HEK293 (cell line): ENCODE measurements at regions not wholly inside any gene's neighbourhood (a gene's known extent, or its start where the extent isn't known, plus 50 kb on each side); places are given as distances from the start of the nearest gene placed in this dataset.

Source experiments
- CTCF ChIA-PET: fragments of 350-600 bp; formaldehyde crosslinking; extraction: SDS; loops from one replicate; lab custom pipeline; 2021; ENCODE audit warnings: antibody characterized with exemption; lab: Yijun Ruan, JAX
- POLR2A ChIA-PET: fragments of 300-600 bp; formaldehyde crosslinking; extraction: SDS; loops from one replicate; lab custom pipeline; 2020; ENCODE audit warnings: antibody characterized with exemption, inconsistent platforms; lab: Yijun Ruan, JAX
- H3K27ac ChIP-seq: fragments of 200-500 bp; sonication (Bioruptor generic); 2 replicates; pipeline ENCODE4 v1.5.1; 2014; ENCODE audit warnings: low read depth, low read length, control low read depth, inconsistent platforms; ENCODE audit errors: extremely low read depth
- H3K36me3 ChIP-seq, 2 experiments: fragments of 200-500 bp in 1 of 2; sonication (Bioruptor generic) in 1 of 2; 1 replicate in 1 of 2; 2 replicates in 1 of 2; pipeline ENCODE4 v1.5.1; 2014 to 2017; ENCODE audit warnings: inconsistent platforms in 2 of 2, low read length in 2 of 2; ENCODE audit not compliant: control insufficient read depth in 2 of 2, insufficient read depth in 1 of 2
- H3K4me1 ChIP-seq: fragments of 200-500 bp; sonication (Bioruptor generic); 2 replicates; pipeline ENCODE4 v1.5.1; 2014; ENCODE audit warnings: mild to moderate bottlenecking, low read length, inconsistent platforms; ENCODE audit not compliant: control insufficient read depth, insufficient read depth
- H3K4me3 ChIP-seq: 2 replicates; pipeline ENCODE4 v1.5.1; 2011; ENCODE audit warnings: low read depth, mild to moderate bottlenecking, control low read depth, low read length, moderate library complexity
- H3K9me3 ChIP-seq: fragments of 200-500 bp; sonication (Bioruptor generic); 2 replicates; pipeline ENCODE4 v1.5.1; 2014; ENCODE audit warnings: low read depth, low read length, inconsistent platforms; ENCODE audit not compliant: control insufficient read depth, insufficient read depth
- EGR2 ChIP-seq: fragments of 450-650 bp; formaldehyde crosslinking; IDR thresholded peaks from 2 replicates; pipeline ENCODE4 v1.5.1; 2016; ENCODE audit warnings: low read depth, missing biosample characterization, missing genetic modification characterization
- GLIS1 ChIP-seq: fragments of 450-650 bp; formaldehyde crosslinking; IDR thresholded peaks from 2 replicates; pipeline ENCODE4 v1.5.1; 2016; ENCODE audit warnings: missing biosample characterization, missing genetic modification characterization
- ZIC2 ChIP-seq: fragments of 450-650 bp; formaldehyde crosslinking; IDR thresholded peaks from 2 replicates; pipeline ENCODE4 v1.5.1; 2016; ENCODE audit warnings: missing biosample characterization, missing genetic modification characterization
- ZNF274 ChIP-seq, 2 experiments: fragments of 200-500 bp in 1 of 2; fragments of 450-650 bp in 1 of 2; sonication (Bioruptor generic) in 1 of 2; formaldehyde crosslinking in 1 of 2; IDR thresholded peaks; 2 replicates each; pipeline versions ENCODE4 v1.5.1 to v1.6.1; 2014 to 2016; ENCODE audit warnings: borderline replicate concordance in 1 of 2, inconsistent platforms in 1 of 2, low read length in 1 of 2, missing biosample characterization in 1 of 2, missing genetic modification characterization in 1 of 2
- ZNF311 ChIP-seq: fragments of 450-650 bp; formaldehyde crosslinking; IDR thresholded peaks from 2 replicates; pipeline ENCODE4 v1.5.1; 2017; ENCODE audit warnings: missing biosample characterization, missing genetic modification characterization, borderline replicate concordance
- ZNF426 ChIP-seq: fragments of 450-650 bp; formaldehyde crosslinking; IDR thresholded peaks from 2 replicates; pipeline ENCODE4 v1.5.1; 2017; ENCODE audit warnings: missing biosample characterization, missing genetic modification characterization, mild to moderate bottlenecking, inconsistent platforms, moderate library complexity
- ZNF558 ChIP-seq: fragments of 450-650 bp; formaldehyde crosslinking; IDR thresholded peaks from 2 replicates; pipeline ENCODE4 v1.5.1; 2016; ENCODE audit warnings: missing biosample characterization, missing genetic modification characterization
- ZNF660 ChIP-seq: fragments of 450-650 bp; IDR thresholded peaks from 2 replicates; pipeline ENCODE4 v1.5.1; 2018; ENCODE audit warnings: missing biosample characterization, mild to moderate bottlenecking, missing genetic modification characterization
- ZSCAN16 ChIP-seq: fragments of 450-650 bp; formaldehyde crosslinking; IDR thresholded peaks from 2 replicates; pipeline ENCODE4 v1.5.1; 2016; ENCODE audit warnings: missing biosample characterization, missing genetic modification characterization
- TF ChIP-seq, protein P1 (sequence below): fragments of 450-650 bp; formaldehyde crosslinking; IDR thresholded peaks from 2 replicates; pipeline ENCODE4 v1.5.1; 2016; ENCODE audit warnings: missing biosample characterization, missing genetic modification characterization
- TF ChIP-seq, protein P2 (sequence below): fragments of 450-650 bp; formaldehyde crosslinking; IDR thresholded peaks from 2 replicates; pipeline ENCODE4 v1.5.1; 2016; ENCODE audit warnings: missing biosample characterization, missing genetic modification characterization, borderline replicate concordance
- TF ChIP-seq, protein P3 (sequence below): fragments of 450-650 bp; formaldehyde crosslinking; IDR thresholded peaks from 2 replicates; pipeline ENCODE4 v1.5.1; 2016; ENCODE audit warnings: missing biosample characterization, missing genetic modification characterization
- TF ChIP-seq, protein P4 (sequence below): fragments of 450-650 bp; formaldehyde crosslinking; IDR thresholded peaks from 2 replicates; pipeline ENCODE4 v1.5.1; 2017; ENCODE audit warnings: missing biosample characterization, missing genetic modification characterization

DNA sequence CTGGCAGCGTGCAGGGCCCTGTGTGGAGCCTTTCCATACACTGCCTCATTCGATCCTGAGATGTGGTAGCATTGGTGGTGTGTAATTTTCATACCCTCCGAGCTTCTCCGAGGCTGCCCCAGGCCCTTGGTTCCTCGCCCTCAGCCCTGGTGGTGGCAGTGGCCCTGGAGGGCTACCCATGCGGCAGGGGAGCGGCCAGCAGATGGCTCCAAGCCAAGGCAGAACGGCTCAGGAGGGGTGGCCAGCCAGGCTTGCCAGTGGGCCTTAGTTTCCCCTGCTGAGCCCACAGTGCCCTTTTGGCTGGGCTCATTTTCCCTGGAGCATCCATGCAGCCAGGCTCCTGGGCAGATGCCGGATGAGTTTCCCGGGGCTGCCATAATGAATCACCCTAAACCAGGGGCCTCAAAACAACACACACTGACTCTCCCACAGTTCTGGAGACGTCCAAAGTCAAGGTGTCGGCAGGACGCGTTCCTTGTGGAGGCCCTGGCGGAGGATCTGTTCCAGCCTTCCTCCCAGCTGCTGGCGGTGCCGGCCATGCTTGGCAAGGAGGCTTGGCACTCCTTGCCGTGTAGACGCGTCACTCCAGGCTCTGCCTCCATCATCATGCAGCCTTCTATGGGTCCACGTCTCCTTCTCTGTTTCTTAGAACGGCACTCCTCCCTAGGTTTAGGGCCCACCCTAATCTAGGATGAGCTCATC is 158.8 kb upstream of the GSE1 start:
- TF ChIP-seq EGR2 (tag by site-specific recombination) (no peak), ZNF311 (tag by site-specific recombination) (no peak)
- TF ChIP-seq, protein P1, sequence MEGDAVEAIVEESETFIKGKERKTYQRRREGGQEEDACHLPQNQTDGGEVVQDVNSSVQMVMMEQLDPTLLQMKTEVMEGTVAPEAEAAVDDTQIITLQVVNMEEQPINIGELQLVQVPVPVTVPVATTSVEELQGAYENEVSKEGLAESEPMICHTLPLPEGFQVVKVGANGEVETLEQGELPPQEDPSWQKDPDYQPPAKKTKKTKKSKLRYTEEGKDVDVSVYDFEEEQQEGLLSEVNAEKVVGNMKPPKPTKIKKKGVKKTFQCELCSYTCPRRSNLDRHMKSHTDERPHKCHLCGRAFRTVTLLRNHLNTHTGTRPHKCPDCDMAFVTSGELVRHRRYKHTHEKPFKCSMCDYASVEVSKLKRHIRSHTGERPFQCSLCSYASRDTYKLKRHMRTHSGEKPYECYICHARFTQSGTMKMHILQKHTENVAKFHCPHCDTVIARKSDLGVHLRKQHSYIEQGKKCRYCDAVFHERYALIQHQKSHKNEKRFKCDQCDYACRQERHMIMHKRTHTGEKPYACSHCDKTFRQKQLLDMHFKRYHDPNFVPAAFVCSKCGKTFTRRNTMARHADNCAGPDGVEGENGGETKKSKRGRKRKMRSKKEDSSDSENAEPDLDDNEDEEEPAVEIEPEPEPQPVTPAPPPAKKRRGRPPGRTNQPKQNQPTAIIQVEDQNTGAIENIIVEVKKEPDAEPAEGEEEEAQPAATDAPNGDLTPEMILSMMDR (tag by site-specific recombination), result peak; percentile 35; the same call in 1 of the 2 replicates
- H3K4me3 ChIP-seq, result no peak overlapping the region
- H3K4me1 ChIP-seq, result peaks cover 8% of the 10 kb centered on the region; the same call in 1 of the 2 replicates
- POLR2A ChIA-PET, result no interaction called here
- CTCF ChIA-PET, result interaction anchor here (0.7 to 1.3 kb wide), 2 partner anchors 11 to 24 kb away, joined by 3 to 4 read pairs; no protein-coding TSS in a partner anchor
- H3K36me3 ChIP-seq, result no peaks in the 10 kb centered on the region
- no peaks in the 10 kb centered on the region for H3K9me3 ChIP-seq
- no peak overlapping the region for H3K27ac ChIP-seq

DNA sequence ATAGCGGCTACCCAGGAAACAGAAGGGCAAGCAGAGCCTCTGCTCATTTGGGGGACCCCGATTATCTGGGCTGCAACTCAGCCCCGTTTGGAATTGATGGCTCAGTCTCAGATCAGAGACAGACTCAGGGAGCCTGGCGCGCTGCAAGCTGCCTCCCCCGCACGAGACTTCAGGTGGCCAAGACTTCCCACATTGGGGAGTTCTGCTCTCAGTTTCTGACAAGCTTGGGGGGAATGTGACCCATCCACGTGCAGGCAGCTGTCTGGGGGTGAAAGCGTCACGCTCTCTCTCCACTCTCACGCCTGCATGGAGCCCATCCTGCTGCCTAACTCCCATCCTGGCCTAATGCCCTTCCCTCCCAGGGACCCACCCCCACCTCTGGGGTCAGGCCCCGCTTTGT is 157.6 kb upstream of the GSE1 start:
- TF ChIP-seq ZNF274 (IDR thresholded peaks at IDR 0.05; ENCODE audit: low read length) (no peak), ZNF274 (tag by site-specific recombination; IDR thresholded peaks at IDR 0.05; ENCODE audit: borderline replicate concordance) (no peak), ZNF558 (no peak)
- Histone ChIP-seq H3K4me1 (peaks cover 8% of the 10 kb centered on the region; the same call in 1 of the 2 replicates), H3K36me3 (no peaks in the 10 kb centered on the region), H3K27ac (no peak overlapping the region), H3K4me3 (no peak overlapping the region), H3K9me3 (no peaks in the 10 kb centered on the region)
- POLR2A ChIA-PET, result no interaction called here
- CTCF ChIA-PET, result interaction anchor here (0.6 to 1.6 kb wide), 3 partner anchors 10 to 60 kb away, joined by 4 to 5 read pairs (median 4); no protein-coding TSS in a partner anchor

DNA sequence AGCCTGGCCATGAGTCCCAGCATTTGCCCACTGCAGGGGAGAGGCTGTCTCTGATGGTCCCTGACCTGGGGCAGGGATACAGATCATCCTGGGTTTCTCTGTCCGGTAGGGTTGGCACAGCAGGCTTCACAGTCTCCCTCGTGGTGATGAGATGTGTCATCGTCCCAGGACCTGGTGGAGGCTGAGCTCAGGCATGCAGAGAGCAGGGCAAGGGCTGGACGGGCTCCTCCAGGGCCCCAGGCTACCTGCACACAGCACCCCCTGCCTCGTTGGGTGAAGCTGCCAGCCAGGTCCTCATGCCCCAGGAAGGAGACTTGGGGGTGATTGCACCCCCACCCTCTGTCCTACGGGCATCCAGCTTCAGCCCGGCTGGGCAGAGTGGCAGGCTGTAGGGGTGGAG is 155.8 kb upstream of the GSE1 start:
- Histone ChIP-seq H3K27ac (no peak overlapping the region), H3K36me3 (no peaks in the 10 kb centered on the region), H3K4me1 (peaks cover 15% of the 10 kb centered on the region), H3K9me3 (no peaks in the 10 kb centered on the region), H3K4me3 (no peak overlapping the region)
- ChIA-PET POLR2A (no interaction called here), CTCF (interaction anchor here (0.5 to 1.1 kb wide), 3 partner anchors 37 to 152 kb away, joined by 3 to 4 read pairs (median 4); no protein-coding TSS in a partner anchor)
- TF ChIP-seq ZNF660 (tag by site-specific recombination) (no peak), GLIS1 (tag by site-specific recombination) (no peak), ZIC2 (tag by site-specific recombination) (peak; percentile 49), ZSCAN16 (no peak), ZNF426 (tag by site-specific recombination) (no peak)
- TF ChIP-seq, protein P2, sequence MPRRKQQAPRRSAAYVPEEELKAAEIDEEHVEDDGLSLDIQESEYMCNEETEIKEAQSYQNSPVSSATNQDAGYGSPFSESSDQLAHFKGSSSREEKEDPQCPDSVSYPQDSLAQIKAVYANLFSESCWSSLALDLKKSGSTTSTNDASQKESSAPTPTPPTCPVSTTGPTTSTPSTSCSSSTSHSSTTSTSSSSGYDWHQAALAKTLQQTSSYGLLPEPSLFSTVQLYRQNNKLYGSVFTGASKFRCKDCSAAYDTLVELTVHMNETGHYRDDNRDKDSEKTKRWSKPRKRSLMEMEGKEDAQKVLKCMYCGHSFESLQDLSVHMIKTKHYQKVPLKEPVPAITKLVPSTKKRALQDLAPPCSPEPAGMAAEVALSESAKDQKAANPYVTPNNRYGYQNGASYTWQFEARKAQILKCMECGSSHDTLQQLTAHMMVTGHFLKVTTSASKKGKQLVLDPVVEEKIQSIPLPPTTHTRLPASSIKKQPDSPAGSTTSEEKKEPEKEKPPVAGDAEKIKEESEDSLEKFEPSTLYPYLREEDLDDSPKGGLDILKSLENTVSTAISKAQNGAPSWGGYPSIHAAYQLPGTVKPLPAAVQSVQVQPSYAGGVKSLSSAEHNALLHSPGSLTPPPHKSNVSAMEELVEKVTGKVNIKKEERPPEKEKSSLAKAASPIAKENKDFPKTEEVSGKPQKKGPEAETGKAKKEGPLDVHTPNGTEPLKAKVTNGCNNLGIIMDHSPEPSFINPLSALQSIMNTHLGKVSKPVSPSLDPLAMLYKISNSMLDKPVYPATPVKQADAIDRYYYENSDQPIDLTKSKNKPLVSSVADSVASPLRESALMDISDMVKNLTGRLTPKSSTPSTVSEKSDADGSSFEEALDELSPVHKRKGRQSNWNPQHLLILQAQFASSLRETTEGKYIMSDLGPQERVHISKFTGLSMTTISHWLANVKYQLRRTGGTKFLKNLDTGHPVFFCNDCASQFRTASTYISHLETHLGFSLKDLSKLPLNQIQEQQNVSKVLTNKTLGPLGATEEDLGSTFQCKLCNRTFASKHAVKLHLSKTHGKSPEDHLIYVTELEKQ (tag by site-specific recombination), result no peak
- TF ChIP-seq, protein P3, sequence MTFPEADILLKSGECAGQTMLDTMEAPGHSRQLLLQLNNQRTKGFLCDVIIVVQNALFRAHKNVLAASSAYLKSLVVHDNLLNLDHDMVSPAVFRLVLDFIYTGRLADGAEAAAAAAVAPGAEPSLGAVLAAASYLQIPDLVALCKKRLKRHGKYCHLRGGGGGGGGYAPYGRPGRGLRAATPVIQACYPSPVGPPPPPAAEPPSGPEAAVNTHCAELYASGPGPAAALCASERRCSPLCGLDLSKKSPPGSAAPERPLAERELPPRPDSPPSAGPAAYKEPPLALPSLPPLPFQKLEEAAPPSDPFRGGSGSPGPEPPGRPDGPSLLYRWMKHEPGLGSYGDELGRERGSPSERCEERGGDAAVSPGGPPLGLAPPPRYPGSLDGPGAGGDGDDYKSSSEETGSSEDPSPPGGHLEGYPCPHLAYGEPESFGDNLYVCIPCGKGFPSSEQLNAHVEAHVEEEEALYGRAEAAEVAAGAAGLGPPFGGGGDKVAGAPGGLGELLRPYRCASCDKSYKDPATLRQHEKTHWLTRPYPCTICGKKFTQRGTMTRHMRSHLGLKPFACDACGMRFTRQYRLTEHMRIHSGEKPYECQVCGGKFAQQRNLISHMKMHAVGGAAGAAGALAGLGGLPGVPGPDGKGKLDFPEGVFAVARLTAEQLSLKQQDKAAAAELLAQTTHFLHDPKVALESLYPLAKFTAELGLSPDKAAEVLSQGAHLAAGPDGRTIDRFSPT (tag by site-specific recombination), result no peak
- TF ChIP-seq, protein P4, sequence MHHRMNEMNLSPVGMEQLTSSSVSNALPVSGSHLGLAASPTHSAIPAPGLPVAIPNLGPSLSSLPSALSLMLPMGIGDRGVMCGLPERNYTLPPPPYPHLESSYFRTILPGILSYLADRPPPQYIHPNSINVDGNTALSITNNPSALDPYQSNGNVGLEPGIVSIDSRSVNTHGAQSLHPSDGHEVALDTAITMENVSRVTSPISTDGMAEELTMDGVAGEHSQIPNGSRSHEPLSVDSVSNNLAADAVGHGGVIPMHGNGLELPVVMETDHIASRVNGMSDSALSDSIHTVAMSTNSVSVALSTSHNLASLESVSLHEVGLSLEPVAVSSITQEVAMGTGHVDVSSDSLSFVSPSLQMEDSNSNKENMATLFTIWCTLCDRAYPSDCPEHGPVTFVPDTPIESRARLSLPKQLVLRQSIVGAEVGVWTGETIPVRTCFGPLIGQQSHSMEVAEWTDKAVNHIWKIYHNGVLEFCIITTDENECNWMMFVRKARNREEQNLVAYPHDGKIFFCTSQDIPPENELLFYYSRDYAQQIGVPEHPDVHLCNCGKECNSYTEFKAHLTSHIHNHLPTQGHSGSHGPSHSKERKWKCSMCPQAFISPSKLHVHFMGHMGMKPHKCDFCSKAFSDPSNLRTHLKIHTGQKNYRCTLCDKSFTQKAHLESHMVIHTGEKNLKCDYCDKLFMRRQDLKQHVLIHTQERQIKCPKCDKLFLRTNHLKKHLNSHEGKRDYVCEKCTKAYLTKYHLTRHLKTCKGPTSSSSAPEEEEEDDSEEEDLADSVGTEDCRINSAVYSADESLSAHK (tag by site-specific recombination), result no peak
